ENCODE measurements at regions not wholly inside any gene's neighbourhood (a gene's known extent, or its start where the extent isn't known, plus 50 kb on each side); places are given as distances from the start of the nearest gene placed in this dataset.

- H3K27me3 ChIP-seq (ENCODE audit: control insufficient read depth, insufficient read depth, low read length) = no peaks in the 10 kb centered on the region
- H3K79me2 ChIP-seq = no peaks in the 10 kb centered on the region
- TF ChIP-seq CTCF (IDR thresholded peaks at IDR 0.05) = no peak
- H3K9me3 ChIP-seq (ENCODE audit: control insufficient read depth, low read length) = no peaks in the 10 kb centered on the region
- H3K9ac ChIP-seq = no peak overlapping the region
- no peaks in the 10 kb centered on the region for H3K4me1 ChIP-seq
- no peak overlapping the region for H3K27ac ChIP-seq
- no peak overlapping the region for H3K4me3 ChIP-seq (ENCODE audit: low read depth, low read length)
- no peaks in the 10 kb centered on the region for H3K36me3 ChIP-seq (ENCODE audit: control insufficient read depth, insufficient read depth, low read length)
- no peak overlapping the region for H2AFZ ChIP-seq
- no peak overlapping the region for H3K4me2 ChIP-seq (ENCODE audit: low read length)
Observed at GRCh38 chr12:74620921-74621320, 83.3 kb downstream of the ATXN7L3B start.

GRCh38 chr12:74624201-74624600 lies 86.6 kb downstream of the ATXN7L3B start:
- TF ChIP-seq CTCF (IDR thresholded peaks at IDR 0.05) = no peak
- Histone ChIP-seq H2AFZ (no peak overlapping the region), H3K79me2 (no peaks in the 10 kb centered on the region), H3K4me2 (ENCODE audit: low read length) (no peak overlapping the region), H3K27ac (no peak overlapping the region), H3K4me3 (ENCODE audit: low read depth, low read length) (no peak overlapping the region), H3K9me3 (ENCODE audit: control insufficient read depth, low read length) (no peaks in the 10 kb centered on the region), H3K4me1 (no peaks in the 10 kb centered on the region), H3K36me3 (ENCODE audit: control insufficient read depth, insufficient read depth, low read length) (no peaks in the 10 kb centered on the region), H3K9ac (no peak overlapping the region), H3K27me3 (ENCODE audit: control insufficient read depth, insufficient read depth, low read length) (no peaks in the 10 kb centered on the region)

- Histone ChIP-seq H3K36me3 (ENCODE audit: control insufficient read depth, insufficient read depth, low read length) (no peaks in the 10 kb centered on the region), H3K27me3 (ENCODE audit: control insufficient read depth, insufficient read depth, low read length) (no peaks in the 10 kb centered on the region), H3K9me3 (ENCODE audit: control insufficient read depth, low read length) (no peaks in the 10 kb centered on the region), H3K79me2 (no peaks in the 10 kb centered on the region), H3K4me2 (ENCODE audit: low read length) (no peak overlapping the region), H2AFZ (no peak overlapping the region), H3K27ac (no peak overlapping the region), H3K4me1 (no peaks in the 10 kb centered on the region), H3K9ac (no peak overlapping the region), H3K4me3 (ENCODE audit: low read depth, low read length) (no peak overlapping the region)
- no peak for TF ChIP-seq CTCF (IDR thresholded peaks at IDR 0.05)
Observed at GRCh38 chr12:74626397-74626796, 88.8 kb downstream of the ATXN7L3B start.

- Histone ChIP-seq H3K4me1 (no peaks in the 10 kb centered on the region), H3K9ac (no peak overlapping the region), H2AFZ (no peak overlapping the region), H3K4me2 (ENCODE audit: low read length) (no peak overlapping the region), H3K27me3 (ENCODE audit: control insufficient read depth, insufficient read depth, low read length) (no peaks in the 10 kb centered on the region), H3K9me3 (ENCODE audit: control insufficient read depth, low read length) (no peaks in the 10 kb centered on the region), H3K4me3 (ENCODE audit: low read depth, low read length) (no peak overlapping the region), H3K27ac (no peak overlapping the region), H3K79me2 (no peaks in the 10 kb centered on the region), H3K36me3 (ENCODE audit: control insufficient read depth, insufficient read depth, low read length) (no peaks in the 10 kb centered on the region)
- no peak for TF ChIP-seq CTCF (IDR thresholded peaks at IDR 0.05)
Observed at GRCh38 chr12:74641262-74641661, 103.6 kb downstream of the ATXN7L3B start.

GRCh38 chr12:74641694-74642093 lies 104.1 kb downstream of the ATXN7L3B start:
- Histone ChIP-seq H2AFZ (no peak overlapping the region), H3K4me1 (no peaks in the 10 kb centered on the region), H3K79me2 (no peaks in the 10 kb centered on the region), H3K27me3 (ENCODE audit: control insufficient read depth, insufficient read depth, low read length) (no peaks in the 10 kb centered on the region), H3K4me3 (ENCODE audit: low read depth, low read length) (no peak overlapping the region), H3K9ac (no peak overlapping the region), H3K9me3 (ENCODE audit: control insufficient read depth, low read length) (no peaks in the 10 kb centered on the region), H3K4me2 (ENCODE audit: low read length) (no peak overlapping the region), H3K36me3 (ENCODE audit: control insufficient read depth, insufficient read depth, low read length) (no peaks in the 10 kb centered on the region), H3K27ac (no peak overlapping the region)
- TF ChIP-seq CTCF (IDR thresholded peaks at IDR 0.05) = no peak

All from parathyroid adenoma (tissue), 2 donors.